ENCODE measurements at regions not wholly inside any gene's neighbourhood (a gene's known extent, or its start where the extent isn't known, plus 50 kb on each side); places are given as distances from the start of the nearest gene placed in this dataset.

- WGBS, 2 donors = 80 to 93% methylated on average over 6 of the region's 6 CpGs
Observed at GRCh38 chr6:43880236-43881137, 110.5 kb downstream of the VEGFA start.

GRCh38 chr6:43879722-43880121 is 109.7 kb downstream of the VEGFA start:
- Histone ChIP-seq H3K27ac (no peak overlapping the region), H3K9me3 (no peaks in the 10 kb centered on the region), H3K36me3 (no peaks in the 10 kb centered on the region), H3K27me3 (no peaks in the 10 kb centered on the region), H3K4me1 (peaks cover 0 to 29% (median 0%) of the 10 kb centered on the region in 3 donors), H3K4me3 (no peak overlapping the region)
- WGBS, 2 donors = 53 to 83% methylated on average over 4 of the region's 4 CpGs
- DNase-seq = no peak
- intact Hi-C loops (cut with DNase I) = no loop called here
- TF ChIP-seq CTCF (IDR thresholded peaks at IDR 0.05) (no peak), POLR2A (IDR thresholded peaks at IDR 0.05) (no peak)

More at GRCh38 chr6:43880236-43881137, 110.5 kb downstream of the VEGFA start:
- Histone ChIP-seq H3K27ac (no peak overlapping the region), H3K4me1 (peaks cover 0 to 30% (median 0%) of the 10 kb centered on the region in 3 donors), H3K4me3 (no peak overlapping the region), H3K9me3 (no peaks in the 10 kb centered on the region), H3K36me3 (no peaks in the 10 kb centered on the region), H3K27me3 (no peaks in the 10 kb centered on the region)
- DNase-seq = no peak
- intact Hi-C loops (cut with DNase I) = no loop called here
- TF ChIP-seq CTCF (IDR thresholded peaks at IDR 0.05) = no peak
- no peak for TF ChIP-seq POLR2A (IDR thresholded peaks at IDR 0.05)

- H3K9me3 ChIP-seq = no peaks in the 10 kb centered on the region
- no peak overlapping the region for H3K27ac ChIP-seq
- no peak overlapping the region for H3K4me3 ChIP-seq
- DNase-seq = no peak
- H3K4me1 ChIP-seq = peaks cover 0 to 22% (median 0%) of the 10 kb centered on the region in 3 donors
- intact Hi-C loops (cut with DNase I) = no loop called here
- H3K27me3 ChIP-seq = no peaks in the 10 kb centered on the region
- 7 to 80% methylated on average over 1 to 3 of the region's 11 CpGs for WGBS, 2 donors
- TF ChIP-seq CTCF (IDR thresholded peaks at IDR 0.05) (no peak), POLR2A (IDR thresholded peaks at IDR 0.05) (no peak)
- no peaks in the 10 kb centered on the region for H3K36me3 ChIP-seq
Observed at GRCh38 chr6:43878823-43879495, 108.9 kb downstream of the VEGFA start.

GRCh38 chr6:43878127-43878634 is 108.2 kb downstream of the VEGFA start:
- intact Hi-C loops (cut with DNase I) = no loop called here
- Histone ChIP-seq H3K27me3 (no peaks in the 10 kb centered on the region), H3K9me3 (no peaks in the 10 kb centered on the region), H3K4me3 (no peak overlapping the region), H3K27ac (no peak overlapping the region), H3K4me1 (peaks cover 0 to 17% (median 0%) of the 10 kb centered on the region in 3 donors), H3K36me3 (no peaks in the 10 kb centered on the region)
- TF ChIP-seq CTCF (IDR thresholded peaks at IDR 0.05) = no peak
- WGBS, 2 donors = 85 to 93% methylated on average over 3 to 8 of the region's 8 CpGs
- no peak for DNase-seq

Measured in esophagus squamous epithelium (tissue), 5 donors.